WTC11 (cell line): ENCODE measurements at regions not wholly inside any gene's neighbourhood (a gene's known extent, or its start where the extent isn't known, plus 50 kb on each side); places are given as distances from the start of the nearest gene placed in this dataset.

Experiments
- ATAC-seq: fragments of 200-7000 bp; cut with Tn5 transposase; 2 replicates; pipeline ENCODE4 v1.10.0; 2021; ENCODE audit warnings: mild to moderate bottlenecking, moderate library complexity
- CTCF ChIA-PET: fragments of 300-600 bp; sonication (Branson Sonifier 250); formaldehyde crosslinking; loops from one replicate; lab custom pipeline; 2021; ENCODE audit warnings: antibody characterized with exemption; lab: Charles Lee
- POLR2A ChIA-PET: fragments of 350-600 bp; sonication (Branson Sonifier 250); formaldehyde crosslinking; loops from one replicate; lab custom pipeline; 2021; ENCODE audit warnings: antibody characterized with exemption; lab: Charles Lee
- DNase-seq: peaks from one replicate; pipeline ENCODE4 v3.0.0; 2021; ENCODE audit warnings: low spot score
- H3K27ac Mint-ChIP-seq: 2 replicates; pipeline ENCODE4 v1.8.0; 2021; ENCODE audit warnings: mixed read lengths
- H3K27me3 Mint-ChIP-seq: 2 replicates; pipeline ENCODE4 v1.8.0; 2021; ENCODE audit warnings: low read depth, mild to moderate bottlenecking, moderate library complexity, mixed read lengths
- H3K36me3 Mint-ChIP-seq: 2 replicates; pipeline ENCODE4 v1.8.0; 2021; ENCODE audit warnings: mixed read lengths
- H3K4me1 Mint-ChIP-seq: 2 replicates; pipeline ENCODE4 v1.8.0; 2022; ENCODE audit warnings: mixed read lengths
- H3K4me3 Mint-ChIP-seq: 2 replicates; pipeline ENCODE4 v1.8.0; 2021; ENCODE audit warnings: mild to moderate bottlenecking, moderate library complexity, mixed read lengths
- H3K9me3 Mint-ChIP-seq: 2 replicates; pipeline ENCODE4 v1.8.0; 2021; ENCODE audit warnings: mixed read lengths
- ATF1 ChIP-seq: sonication (generic); formaldehyde crosslinking; IDR thresholded peaks from 2 replicates; pipeline ENCODE4 v1.8.1; 2023; ENCODE audit warnings: mild to moderate bottlenecking, moderate library complexity, missing genetic modification reagents
- IRF2 ChIP-seq: sonication (generic); formaldehyde crosslinking; IDR thresholded peaks from 2 replicates; pipeline ENCODE4 v1.8.0; 2022; ENCODE audit warnings: low read depth, missing genetic modification reagents, borderline replicate concordance
- JAZF1 ChIP-seq: fragments of 250-450 bp; sonication (Bioruptor Pico); IDR thresholded peaks from 2 replicates; pipeline ENCODE4 v1.9.0; 2021; ENCODE audit warnings: moderate library complexity, mild to moderate bottlenecking, inconsistent platforms
- JUN ChIP-seq: sonication (generic); formaldehyde crosslinking; IDR thresholded peaks from 2 replicates; pipeline ENCODE4 v1.8.0; 2023; ENCODE audit warnings: mild to moderate bottlenecking, missing genetic modification reagents
- NR2C2 ChIP-seq: sonication (generic); formaldehyde crosslinking; IDR thresholded peaks from 2 replicates; pipeline ENCODE4 v1.8.0; 2022; ENCODE audit warnings: mild to moderate bottlenecking, missing genetic modification reagents
- OVOL2 ChIP-seq: fragments of 250-450 bp; sonication (Bioruptor Pico); IDR thresholded peaks from 2 replicates; pipeline ENCODE4 v1.9.0; 2021; ENCODE audit warnings: mild to moderate bottlenecking, borderline replicate concordance
- SP1 ChIP-seq: sonication (generic); formaldehyde crosslinking; conservative IDR thresholded peaks from 2 replicates; pipeline ENCODE4 v1.8.1; 2022; ENCODE audit warnings: missing genetic modification reagents
- TP53 ChIP-seq: sonication (generic); formaldehyde crosslinking; IDR thresholded peaks from 2 replicates; pipeline ENCODE4 v1.8.1; 2023; ENCODE audit warnings: mild to moderate bottlenecking, missing genetic modification reagents
- ZNF121 ChIP-seq: sonication (generic); formaldehyde crosslinking; IDR thresholded peaks from 2 replicates; pipeline ENCODE4 v1.8.0; 2023; ENCODE audit warnings: missing genetic modification reagents
- ZNF138 ChIP-seq: sonication (generic); formaldehyde crosslinking; conservative IDR thresholded peaks from 2 replicates; pipeline ENCODE4 v1.8.1; 2022; ENCODE audit warnings: mild to moderate bottlenecking, moderate library complexity, missing genetic modification reagents
- ZNF317 ChIP-seq: sonication (generic); formaldehyde crosslinking; IDR thresholded peaks from 2 replicates; pipeline ENCODE4 v1.8.1; 2023; ENCODE audit warnings: low read depth, mild to moderate bottlenecking, moderate library complexity, missing genetic modification reagents, borderline replicate concordance
- ZNF423 ChIP-seq: fragments of 250-450 bp; sonication (Bioruptor Pico); IDR thresholded peaks from 2 replicates; pipeline ENCODE4 v2.1.2; 2022; ENCODE audit warnings: mild to moderate bottlenecking, moderate library complexity
- TF ChIP-seq, protein P1 (sequence below): sonication (generic); formaldehyde crosslinking; IDR thresholded peaks from 2 replicates; pipeline ENCODE4 v1.8.1; 2023; ENCODE audit warnings: mild to moderate bottlenecking, missing genetic modification reagents, moderate library complexity
- TF ChIP-seq, protein P2 (sequence below): fragments of 250-450 bp; sonication (Bioruptor Pico); IDR thresholded peaks from 2 replicates; pipeline ENCODE4 v1.9.0; 2021; ENCODE audit warnings: moderate library complexity, mild to moderate bottlenecking, inconsistent platforms, borderline replicate concordance
- TF ChIP-seq, protein P3 (sequence below): sonication (generic); formaldehyde crosslinking; IDR thresholded peaks from 2 replicates; pipeline ENCODE4 v1.8.0; 2023; ENCODE audit warnings: missing genetic modification reagents, mild to moderate bottlenecking, borderline replicate concordance
- TF ChIP-seq, protein P4 (sequence below): sonication (generic); formaldehyde crosslinking; IDR thresholded peaks from 2 replicates; pipeline ENCODE4 v1.8.1; 2022; ENCODE audit warnings: low read depth, mild to moderate bottlenecking, moderate library complexity, missing genetic modification reagents, borderline replicate concordance
- TF ChIP-seq, protein P5 (sequence below): sonication (generic); formaldehyde crosslinking; IDR thresholded peaks from 2 replicates; pipeline ENCODE4 v1.8.1; 2023; ENCODE audit warnings: mild to moderate bottlenecking, moderate library complexity, missing genetic modification reagents
- TF ChIP-seq, protein P6 (sequence below): fragments of 250-450 bp; sonication (Bioruptor Pico); IDR thresholded peaks from 2 replicates; pipeline ENCODE4 v2.1.2; 2022; ENCODE audit warnings: mild to moderate bottlenecking, moderate library complexity
- TF ChIP-seq, protein P7 (sequence below): sonication (generic); formaldehyde crosslinking; IDR thresholded peaks from 2 replicates; pipeline ENCODE4 v1.8.0; 2022; ENCODE audit warnings: missing genetic modification reagents

DNA sequence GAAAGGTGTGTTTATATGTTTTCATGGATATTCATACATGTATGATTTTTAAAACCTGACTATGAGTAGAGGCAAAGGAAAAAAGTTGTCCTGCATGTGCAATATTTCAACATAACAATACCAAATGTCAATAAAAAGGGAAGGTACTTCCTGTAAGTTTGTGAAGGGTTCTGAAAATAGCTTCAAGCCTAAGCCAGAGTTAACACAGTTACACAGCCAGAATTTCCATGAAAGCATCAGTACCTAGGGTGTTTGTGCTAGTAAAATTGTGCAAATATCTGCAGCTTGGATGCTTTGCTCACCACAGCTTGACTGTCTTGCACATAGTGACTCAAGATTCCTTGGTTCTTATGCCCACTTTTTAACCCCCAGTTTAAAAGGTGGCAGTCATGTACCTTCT, 193.1 kb upstream of the FAR2 start:
- TF ChIP-seq, protein P1, sequence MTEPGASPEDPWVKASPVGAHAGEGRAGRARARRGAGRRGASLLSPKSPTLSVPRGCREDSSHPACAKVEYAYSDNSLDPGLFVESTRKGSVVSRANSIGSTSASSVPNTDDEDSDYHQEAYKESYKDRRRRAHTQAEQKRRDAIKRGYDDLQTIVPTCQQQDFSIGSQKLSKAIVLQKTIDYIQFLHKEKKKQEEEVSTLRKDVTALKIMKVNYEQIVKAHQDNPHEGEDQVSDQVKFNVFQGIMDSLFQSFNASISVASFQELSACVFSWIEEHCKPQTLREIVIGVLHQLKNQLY (CRISPR knock-in tag), result no peak
- no peak for TF ChIP-seq ZNF121 (CRISPR knock-in tag)
- TF ChIP-seq ZNF317 (CRISPR knock-in tag), result no peak
- no peak for TF ChIP-seq OVOL2
- no peak for TF ChIP-seq TP53 (CRISPR knock-in tag)
- no peak for TF ChIP-seq ZNF423 (CRISPR knock-in tag)
- TF ChIP-seq, protein P2, sequence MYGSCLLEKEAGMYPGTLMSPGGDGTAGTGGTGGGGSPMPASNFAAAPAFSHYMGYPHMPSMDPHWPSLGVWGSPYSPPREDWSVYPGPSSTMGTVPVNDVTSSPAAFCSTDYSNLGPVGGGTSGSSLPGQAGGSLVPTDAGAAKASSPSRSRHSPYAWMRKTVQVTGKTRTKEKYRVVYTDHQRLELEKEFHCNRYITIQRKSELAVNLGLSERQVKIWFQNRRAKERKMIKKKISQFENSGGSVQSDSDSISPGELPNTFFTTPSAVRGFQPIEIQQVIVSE (CRISPR knock-in tag), result no peak
- no peak for TF ChIP-seq ZNF138
- TF ChIP-seq, protein P3, sequence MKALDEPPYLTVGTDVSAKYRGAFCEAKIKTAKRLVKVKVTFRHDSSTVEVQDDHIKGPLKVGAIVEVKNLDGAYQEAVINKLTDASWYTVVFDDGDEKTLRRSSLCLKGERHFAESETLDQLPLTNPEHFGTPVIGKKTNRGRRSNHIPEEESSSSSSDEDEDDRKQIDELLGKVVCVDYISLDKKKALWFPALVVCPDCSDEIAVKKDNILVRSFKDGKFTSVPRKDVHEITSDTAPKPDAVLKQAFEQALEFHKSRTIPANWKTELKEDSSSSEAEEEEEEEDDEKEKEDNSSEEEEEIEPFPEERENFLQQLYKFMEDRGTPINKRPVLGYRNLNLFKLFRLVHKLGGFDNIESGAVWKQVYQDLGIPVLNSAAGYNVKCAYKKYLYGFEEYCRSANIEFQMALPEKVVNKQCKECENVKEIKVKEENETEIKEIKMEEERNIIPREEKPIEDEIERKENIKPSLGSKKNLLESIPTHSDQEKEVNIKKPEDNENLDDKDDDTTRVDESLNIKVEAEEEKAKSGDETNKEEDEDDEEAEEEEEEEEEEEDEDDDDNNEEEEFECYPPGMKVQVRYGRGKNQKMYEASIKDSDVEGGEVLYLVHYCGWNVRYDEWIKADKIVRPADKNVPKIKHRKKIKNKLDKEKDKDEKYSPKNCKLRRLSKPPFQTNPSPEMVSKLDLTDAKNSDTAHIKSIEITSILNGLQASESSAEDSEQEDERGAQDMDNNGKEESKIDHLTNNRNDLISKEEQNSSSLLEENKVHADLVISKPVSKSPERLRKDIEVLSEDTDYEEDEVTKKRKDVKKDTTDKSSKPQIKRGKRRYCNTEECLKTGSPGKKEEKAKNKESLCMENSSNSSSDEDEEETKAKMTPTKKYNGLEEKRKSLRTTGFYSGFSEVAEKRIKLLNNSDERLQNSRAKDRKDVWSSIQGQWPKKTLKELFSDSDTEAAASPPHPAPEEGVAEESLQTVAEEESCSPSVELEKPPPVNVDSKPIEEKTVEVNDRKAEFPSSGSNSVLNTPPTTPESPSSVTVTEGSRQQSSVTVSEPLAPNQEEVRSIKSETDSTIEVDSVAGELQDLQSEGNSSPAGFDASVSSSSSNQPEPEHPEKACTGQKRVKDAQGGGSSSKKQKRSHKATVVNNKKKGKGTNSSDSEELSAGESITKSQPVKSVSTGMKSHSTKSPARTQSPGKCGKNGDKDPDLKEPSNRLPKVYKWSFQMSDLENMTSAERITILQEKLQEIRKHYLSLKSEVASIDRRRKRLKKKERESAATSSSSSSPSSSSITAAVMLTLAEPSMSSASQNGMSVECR (CRISPR knock-in tag), result no peak
- TF ChIP-seq, protein P4, sequence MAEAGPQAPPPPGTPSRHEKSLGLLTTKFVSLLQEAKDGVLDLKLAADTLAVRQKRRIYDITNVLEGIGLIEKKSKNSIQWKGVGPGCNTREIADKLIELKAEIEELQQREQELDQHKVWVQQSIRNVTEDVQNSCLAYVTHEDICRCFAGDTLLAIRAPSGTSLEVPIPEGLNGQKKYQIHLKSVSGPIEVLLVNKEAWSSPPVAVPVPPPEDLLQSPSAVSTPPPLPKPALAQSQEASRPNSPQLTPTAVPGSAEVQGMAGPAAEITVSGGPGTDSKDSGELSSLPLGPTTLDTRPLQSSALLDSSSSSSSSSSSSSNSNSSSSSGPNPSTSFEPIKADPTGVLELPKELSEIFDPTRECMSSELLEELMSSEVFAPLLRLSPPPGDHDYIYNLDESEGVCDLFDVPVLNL (CRISPR knock-in tag), result no peak
- TF ChIP-seq IRF2, result no peak
- TF ChIP-seq, protein P5, sequence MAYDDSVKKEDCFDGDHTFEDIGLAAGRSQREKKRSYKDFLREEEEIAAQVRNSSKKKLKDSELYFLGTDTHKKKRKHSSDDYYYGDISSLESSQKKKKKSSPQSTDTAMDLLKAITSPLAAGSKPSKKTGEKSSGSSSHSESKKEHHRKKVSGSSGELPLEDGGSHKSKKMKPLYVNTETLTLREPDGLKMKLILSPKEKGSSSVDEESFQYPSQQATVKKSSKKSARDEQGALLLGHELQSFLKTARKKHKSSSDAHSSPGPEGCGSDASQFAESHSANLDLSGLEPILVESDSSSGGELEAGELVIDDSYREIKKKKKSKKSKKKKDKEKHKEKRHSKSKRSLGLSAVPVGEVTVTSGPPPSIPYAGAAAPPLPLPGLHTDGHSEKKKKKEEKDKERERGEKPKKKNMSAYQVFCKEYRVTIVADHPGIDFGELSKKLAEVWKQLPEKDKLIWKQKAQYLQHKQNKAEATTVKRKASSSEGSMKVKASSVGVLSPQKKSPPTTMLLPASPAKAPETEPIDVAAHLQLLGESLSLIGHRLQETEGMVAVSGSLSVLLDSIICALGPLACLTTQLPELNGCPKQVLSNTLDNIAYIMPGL (CRISPR knock-in tag), result no peak
- TF ChIP-seq JAZF1 (CRISPR knock-in tag), result no peak
- TF ChIP-seq, protein P6, sequence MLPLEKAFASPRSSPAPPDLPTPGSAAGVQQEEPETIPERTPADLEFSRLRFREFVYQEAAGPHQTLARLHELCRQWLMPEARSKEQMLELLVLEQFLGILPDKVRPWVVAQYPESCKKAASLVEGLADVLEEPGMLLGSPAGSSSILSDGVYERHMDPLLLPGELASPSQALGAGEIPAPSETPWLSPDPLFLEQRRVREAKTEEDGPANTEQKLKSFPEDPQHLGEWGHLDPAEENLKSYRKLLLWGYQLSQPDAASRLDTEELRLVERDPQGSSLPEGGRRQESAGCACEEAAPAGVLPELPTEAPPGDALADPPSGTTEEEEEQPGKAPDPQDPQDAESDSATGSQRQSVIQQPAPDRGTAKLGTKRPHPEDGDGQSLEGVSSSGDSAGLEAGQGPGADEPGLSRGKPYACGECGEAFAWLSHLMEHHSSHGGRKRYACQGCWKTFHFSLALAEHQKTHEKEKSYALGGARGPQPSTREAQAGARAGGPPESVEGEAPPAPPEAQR, result no peak
- no peak for TF ChIP-seq NR2C2 (CRISPR knock-in tag)
- TF ChIP-seq, protein P7, sequence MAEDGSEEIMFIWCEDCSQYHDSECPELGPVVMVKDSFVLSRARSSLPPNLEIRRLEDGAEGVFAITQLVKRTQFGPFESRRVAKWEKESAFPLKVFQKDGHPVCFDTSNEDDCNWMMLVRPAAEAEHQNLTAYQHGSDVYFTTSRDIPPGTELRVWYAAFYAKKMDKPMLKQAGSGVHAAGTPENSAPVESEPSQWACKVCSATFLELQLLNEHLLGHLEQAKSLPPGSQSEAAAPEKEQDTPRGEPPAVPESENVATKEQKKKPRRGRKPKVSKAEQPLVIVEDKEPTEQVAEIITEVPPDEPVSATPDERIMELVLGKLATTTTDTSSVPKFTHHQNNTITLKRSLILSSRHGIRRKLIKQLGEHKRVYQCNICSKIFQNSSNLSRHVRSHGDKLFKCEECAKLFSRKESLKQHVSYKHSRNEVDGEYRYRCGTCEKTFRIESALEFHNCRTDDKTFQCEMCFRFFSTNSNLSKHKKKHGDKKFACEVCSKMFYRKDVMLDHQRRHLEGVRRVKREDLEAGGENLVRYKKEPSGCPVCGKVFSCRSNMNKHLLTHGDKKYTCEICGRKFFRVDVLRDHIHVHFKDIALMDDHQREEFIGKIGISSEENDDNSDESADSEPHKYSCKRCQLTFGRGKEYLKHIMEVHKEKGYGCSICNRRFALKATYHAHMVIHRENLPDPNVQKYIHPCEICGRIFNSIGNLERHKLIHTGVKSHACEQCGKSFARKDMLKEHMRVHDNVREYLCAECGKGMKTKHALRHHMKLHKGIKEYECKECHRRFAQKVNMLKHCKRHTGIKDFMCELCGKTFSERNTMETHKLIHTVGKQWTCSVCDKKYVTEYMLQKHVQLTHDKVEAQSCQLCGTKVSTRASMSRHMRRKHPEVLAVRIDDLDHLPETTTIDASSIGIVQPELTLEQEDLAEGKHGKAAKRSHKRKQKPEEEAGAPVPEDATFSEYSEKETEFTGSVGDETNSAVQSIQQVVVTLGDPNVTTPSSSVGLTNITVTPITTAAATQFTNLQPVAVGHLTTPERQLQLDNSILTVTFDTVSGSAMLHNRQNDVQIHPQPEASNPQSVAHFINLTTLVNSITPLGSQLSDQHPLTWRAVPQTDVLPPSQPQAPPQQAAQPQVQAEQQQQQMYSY (CRISPR knock-in tag), result no peak
- TF ChIP-seq SP1 (CRISPR knock-in tag), result no peak
- no peak for TF ChIP-seq ATF1
- TF ChIP-seq JUN, result no peak
- H3K27me3 Mint-ChIP-seq, result no peaks in the 10 kb centered on the region
- H3K36me3 Mint-ChIP-seq, result no peaks in the 10 kb centered on the region
- H3K4me3 Mint-ChIP-seq, result no peak overlapping the region
- H3K9me3 Mint-ChIP-seq, result peaks cover 8% of the 10 kb centered on the region
- DNase-seq (no peak), ATAC-seq (no peak)
- peaks cover 27% of the 10 kb centered on the region for H3K4me1 Mint-ChIP-seq
- H3K27ac Mint-ChIP-seq, result no peak overlapping the region
- POLR2A ChIA-PET, result no interaction called here
- CTCF ChIA-PET, result interaction anchor here (1.1 kb wide), 1 partner anchor 372 kb away, joined by 3 read pairs; no protein-coding TSS in a partner anchor
